AG04449 (cell line): ENCODE measurements at regions not wholly inside any gene's neighbourhood (a gene's known extent, or its start where the extent isn't known, plus 50 kb on each side); places are given as distances from the start of the nearest gene placed in this dataset.
"Not testable (repeated sequence)": the region's sequence is repeated elsewhere in the genome, so short reads cannot be mapped to it uniquely, and the experiment has no call there.

Experiments used
- CTCF ChIA-PET: fragments of 350-600 bp; formaldehyde crosslinking; extraction: SDS; loops from one replicate; lab custom pipeline; 2021; ENCODE audit warnings: antibody characterized with exemption; lab: Yijun Ruan, JAX
- POLR2A ChIA-PET: fragments of 400-600, 350-600 bp; formaldehyde crosslinking; extraction: SDS; loops from one replicate; lab custom pipeline; 2020; ENCODE audit warnings: antibody characterized with exemption, inconsistent platforms; lab: Yijun Ruan, JAX
- DNase-seq: peaks from one replicate; pipeline ENCODE4 v3.0.0-alpha.2; 2010; ENCODE audit warnings: low read depth, low spot score
- H3K4me3 ChIP-seq: 2 replicates; pipeline ENCODE4 v1.5.1; 2011; ENCODE audit warnings: low read depth, mild to moderate bottlenecking, control low read depth, low read length
- CTCF ChIP-seq: IDR thresholded peaks from one replicate; pipeline ENCODE4 v1.5.1; 2011; ENCODE audit warnings: mild to moderate bottlenecking, moderate library complexity, low read length, control low read depth, inconsistent platforms; ENCODE audit not compliant: insufficient read depth; ENCODE audit errors: missing control alignments

GRCh38 chr6:11848346-11848651, 69.7 kb upstream of the ADTRP start:
- TF ChIP-seq CTCF, result no peak
- ChIA-PET POLR2A (no interaction called here), CTCF (no interaction called here)
- H3K4me3 ChIP-seq, result no peak overlapping the region
- DNase-seq, result no peak

- CTCF ChIA-PET, result no interaction called here
Measured at GRCh38 chr6:11847515-11848345, 69.1 kb upstream of the ADTRP start.

GRCh38 chr6:11847068-11847467, 68.5 kb upstream of the ADTRP start:
- POLR2A ChIA-PET, CTCF ChIA-PET: not testable (repeated sequence)

More at GRCh38 chr6:11847515-11848345, 69.1 kb upstream of the ADTRP start:
- TF ChIP-seq CTCF, result no peak
- no peak for DNase-seq
- no peak overlapping the region for H3K4me3 ChIP-seq
- POLR2A ChIA-PET, result no interaction called here

GRCh38 chr6:11845664-11846577, 67.3 kb upstream of the ADTRP start:
- no peak for DNase-seq
- POLR2A ChIA-PET, result no interaction called here
- CTCF ChIA-PET, result no interaction called here
- no peak overlapping the region for H3K4me3 ChIP-seq
- TF ChIP-seq CTCF, result no peak

More at GRCh38 chr6:11847068-11847467, 68.5 kb upstream of the ADTRP start:
- not testable (repeated sequence) for H3K4me3 ChIP-seq, DNase-seq

GRCh38 chr6:11842795-11843194, 64.2 kb upstream of the ADTRP start:
- DNase-seq, CTCF ChIA-PET, H3K4me3 ChIP-seq, POLR2A ChIA-PET: not testable (repeated sequence)

GRCh38 chr6:11835065-11835464, 56.5 kb upstream of the ADTRP start:
- H3K4me3 ChIP-seq, result no peak overlapping the region
- ChIA-PET POLR2A (no interaction called here), CTCF (interaction anchor here (1.0 kb wide), 1 partner anchor 9 kb away, joined by 3 read pairs; no protein-coding TSS in a partner anchor)
- no peak for DNase-seq
- TF ChIP-seq CTCF, result no peak

GRCh38 chr6:11833626-11834592, 55.3 kb upstream of the ADTRP start:
- no peak overlapping the region for H3K4me3 ChIP-seq
- no peak for DNase-seq
- ChIA-PET CTCF (no interaction called here), POLR2A (no interaction called here)
- no peak for TF ChIP-seq CTCF
